Activated T-helper 2 cell treated with anti-CD3 and anti-CD28 coated beads, Interferon-gamma antibody, Interleukin-2, Interleukin-4, amounts not matched to agents 10 μg/mL and 5 μg/mL and 100 μg/mL, durations not matched to agents 14 hours and 24 hours and 36 hours (primary cell): ENCODE measurements at regions not wholly inside any gene's neighbourhood (a gene's known extent, or its start where the extent isn't known, plus 50 kb on each side); places are given as distances from the start of the nearest gene placed in this dataset.

Source experiments
- DNase-seq: peaks from one replicate; pipeline ENCODE4 v3.0.0; 2021; ENCODE audit warnings: low spot score
- H3K27ac Mint-ChIP-seq: one replicate; pipeline ENCODE4 v1.8.0; 2021; ENCODE audit warnings: mixed read lengths
- H3K27me3 Mint-ChIP-seq: one replicate; pipeline ENCODE4 v1.8.0; 2021; ENCODE audit warnings: low read depth, mixed read lengths
- H3K36me3 Mint-ChIP-seq: one replicate; pipeline ENCODE4 v1.8.0; 2021; ENCODE audit warnings: low read depth, mixed read lengths
- H3K4me1 Mint-ChIP-seq: one replicate; pipeline ENCODE4 v1.8.0; 2021; ENCODE audit warnings: low read depth, mixed read lengths
- H3K4me3 Mint-ChIP-seq: one replicate; pipeline ENCODE4 v1.8.0; 2021; ENCODE audit warnings: low read depth, mild to moderate bottlenecking, moderate library complexity, mixed read lengths
- H3K9me3 Mint-ChIP-seq: one replicate; pipeline ENCODE4 v1.8.0; 2021; ENCODE audit warnings: mixed read lengths
- intact Hi-C: fragments of 100-400 bp; cut with micrococcal nuclease; formaldehyde crosslinking; loops from one replicate; pipeline ENCODE4 v1.15.1; 2023

DNA sequence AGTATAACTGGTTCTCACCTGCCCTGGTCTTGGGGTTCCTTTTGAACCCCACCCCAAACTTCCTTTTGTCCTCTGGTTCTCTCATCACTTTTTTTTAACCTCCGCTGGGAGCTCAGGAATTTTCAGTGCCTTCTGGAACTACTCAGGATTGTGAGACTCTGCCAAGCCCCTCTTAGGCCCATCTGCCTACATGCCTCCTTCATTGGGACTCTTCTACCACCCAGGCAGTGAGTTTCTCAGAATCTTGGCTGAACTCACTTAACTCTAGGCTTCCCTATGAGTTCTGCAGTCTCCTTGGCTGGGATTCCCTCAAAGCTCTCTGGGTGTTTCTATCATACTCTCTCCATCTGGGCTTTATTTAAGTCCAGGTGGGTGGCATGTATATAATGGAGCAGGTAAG, 86.3 kb downstream of the MDH1 start:
- peaks cover 18% of the 10 kb centered on the region for H3K27me3 Mint-ChIP-seq
- DNase-seq: no peak
- H3K9me3 Mint-ChIP-seq: no peaks in the 10 kb centered on the region
- peaks cover 6% of the 10 kb centered on the region for H3K4me1 Mint-ChIP-seq
- no peaks in the 10 kb centered on the region for H3K36me3 Mint-ChIP-seq
- intact Hi-C loops: no loop called here
- no peak overlapping the region for H3K27ac Mint-ChIP-seq
- H3K4me3 Mint-ChIP-seq: no peak overlapping the region

DNA sequence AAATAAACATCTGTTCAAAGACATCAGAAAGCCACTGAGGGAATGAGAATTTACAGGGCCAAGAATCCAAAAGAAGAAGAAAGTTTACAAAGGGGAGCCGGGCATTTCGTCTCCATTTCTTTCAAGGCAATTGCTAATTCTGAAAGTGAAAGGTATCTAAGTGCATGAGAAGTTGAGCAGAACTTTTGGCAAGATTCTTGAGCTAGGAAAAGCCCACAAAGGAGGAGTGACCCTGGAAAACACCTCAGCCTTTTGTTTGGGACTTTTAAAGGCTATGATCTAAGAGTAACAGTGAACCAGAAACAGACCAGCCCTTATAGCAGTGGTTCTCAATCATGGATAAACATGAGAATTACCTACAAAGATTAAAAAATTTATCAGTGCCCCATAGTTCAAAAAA, 87.4 kb downstream of the MDH1 start:
- intact Hi-C loops: no loop called here
- H3K4me1 Mint-ChIP-seq: peaks cover 6% of the 10 kb centered on the region
- H3K4me3 Mint-ChIP-seq: no peak overlapping the region
- no peak for DNase-seq
- H3K36me3 Mint-ChIP-seq: no peaks in the 10 kb centered on the region
- no peak overlapping the region for H3K27ac Mint-ChIP-seq
- H3K9me3 Mint-ChIP-seq: no peaks in the 10 kb centered on the region
- peaks cover 13% of the 10 kb centered on the region for H3K27me3 Mint-ChIP-seq

DNA sequence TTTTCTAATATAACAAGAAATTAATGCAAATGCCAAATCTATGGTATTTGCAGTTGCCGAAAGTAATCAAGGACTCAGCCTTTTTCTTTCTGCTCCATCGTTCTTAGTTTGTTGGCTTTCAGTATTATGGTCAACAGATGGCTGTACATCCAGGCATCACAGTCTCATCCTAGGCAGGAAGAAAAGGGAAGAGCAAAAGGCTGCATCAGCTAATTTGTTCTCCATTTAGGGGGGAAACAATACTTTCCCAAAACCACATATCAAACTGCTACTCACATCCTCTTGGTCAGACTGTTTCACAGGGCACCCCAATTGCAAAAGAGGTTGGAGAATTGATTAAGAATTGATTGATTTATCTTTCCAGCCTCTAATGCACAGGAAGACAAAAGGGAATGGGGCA, 89.3 kb downstream of the MDH1 start:
- H3K9me3 Mint-ChIP-seq: no peaks in the 10 kb centered on the region
- no peaks in the 10 kb centered on the region for H3K36me3 Mint-ChIP-seq
- H3K27ac Mint-ChIP-seq: no peak overlapping the region
- intact Hi-C loops: no loop called here
- H3K27me3 Mint-ChIP-seq: peaks cover 8% of the 10 kb centered on the region
- no peak for DNase-seq
- H3K4me1 Mint-ChIP-seq: peaks cover 6% of the 10 kb centered on the region
- no peak overlapping the region for H3K4me3 Mint-ChIP-seq

DNA sequence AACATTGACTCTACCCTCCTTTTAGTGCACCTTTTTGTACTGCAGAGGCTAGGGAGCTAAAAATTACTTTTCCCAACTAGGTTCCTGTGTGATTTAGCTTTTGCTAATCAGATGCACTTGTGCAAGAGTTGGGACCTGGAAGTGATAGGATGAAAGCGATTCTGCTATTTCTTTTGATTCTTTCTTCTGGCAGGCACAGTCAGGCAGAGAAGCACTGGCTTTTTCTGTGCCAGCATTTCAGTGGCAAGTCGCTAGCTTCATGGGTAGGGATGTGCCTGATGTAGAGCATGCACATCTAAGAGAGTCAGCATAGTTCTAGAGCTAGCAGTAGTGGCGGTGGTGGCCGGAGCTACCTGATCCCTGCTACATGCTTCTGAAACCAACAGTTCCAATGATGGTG, 89.8 kb downstream of the MDH1 start:
- H3K4me3 Mint-ChIP-seq: no peak overlapping the region
- H3K27ac Mint-ChIP-seq: no peak overlapping the region
- no peaks in the 10 kb centered on the region for H3K9me3 Mint-ChIP-seq
- DNase-seq: no peak
- peaks cover 7% of the 10 kb centered on the region for H3K27me3 Mint-ChIP-seq
- H3K4me1 Mint-ChIP-seq: peaks cover 6% of the 10 kb centered on the region
- no peaks in the 10 kb centered on the region for H3K36me3 Mint-ChIP-seq
- intact Hi-C loops: no loop called here

DNA sequence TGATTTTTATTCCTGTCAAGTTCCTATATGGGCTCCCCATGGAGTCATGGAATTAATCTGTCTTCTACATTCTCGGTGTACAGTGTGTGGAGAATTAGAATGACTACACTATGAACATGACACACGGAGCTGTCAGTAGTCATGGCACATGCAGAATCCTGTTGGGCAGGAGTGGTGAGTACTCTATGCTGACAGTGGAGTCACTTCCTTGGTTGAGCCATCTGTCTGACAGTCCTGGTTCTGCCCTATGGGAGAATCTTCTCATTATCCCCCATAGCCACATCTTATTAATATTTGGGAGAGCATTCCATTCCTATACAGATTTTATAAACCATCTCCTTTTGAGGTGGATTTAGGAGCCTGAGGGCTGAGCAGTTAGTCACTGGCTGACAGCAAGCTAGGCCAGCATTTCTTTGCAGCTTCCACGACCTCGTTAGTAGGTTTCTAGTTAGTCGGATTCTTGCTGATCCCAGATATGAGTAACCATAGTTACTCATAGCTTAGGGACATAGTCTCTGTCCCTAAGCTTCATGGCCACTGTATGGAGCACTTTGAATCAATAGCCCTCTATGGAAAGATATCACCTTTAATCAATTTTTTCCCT, 90.6 kb downstream of the MDH1 start:
- no peak for DNase-seq
- Mint-ChIP-seq H3K4me3 (no peak overlapping the region), H3K36me3 (no peaks in the 10 kb centered on the region), H3K27ac (no peak overlapping the region), H3K9me3 (no peaks in the 10 kb centered on the region), H3K4me1 (peaks cover 6% of the 10 kb centered on the region), H3K27me3 (peaks cover 7% of the 10 kb centered on the region)
- intact Hi-C loops: no loop called here

DNA sequence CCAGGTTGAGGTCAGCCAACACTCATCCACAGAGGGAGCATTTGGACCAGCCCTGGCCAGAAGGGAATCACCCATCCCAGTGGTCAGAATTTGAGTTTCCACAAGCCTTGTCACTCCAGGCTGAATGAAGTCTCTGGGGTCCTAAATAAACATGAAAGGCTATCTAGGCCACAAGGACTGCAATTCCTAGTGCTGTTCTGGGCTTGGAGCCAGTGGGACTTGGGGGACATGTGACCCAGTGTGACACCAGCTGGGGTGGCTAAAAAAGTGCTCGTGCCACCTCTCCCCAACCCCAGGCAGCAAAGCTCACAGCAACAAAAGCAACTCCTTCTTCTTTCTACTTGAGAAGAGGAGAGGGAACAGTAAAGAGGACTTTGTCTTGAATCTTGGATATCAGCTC, 91.7 kb downstream of the MDH1 start:
- H3K36me3 Mint-ChIP-seq: no peaks in the 10 kb centered on the region
- H3K9me3 Mint-ChIP-seq: no peaks in the 10 kb centered on the region
- intact Hi-C loops: no loop called here
- H3K4me3 Mint-ChIP-seq: no peak overlapping the region
- peaks cover 9% of the 10 kb centered on the region for H3K27me3 Mint-ChIP-seq
- peaks cover 6% of the 10 kb centered on the region for H3K4me1 Mint-ChIP-seq
- H3K27ac Mint-ChIP-seq: no peak overlapping the region
- no peak for DNase-seq

DNA sequence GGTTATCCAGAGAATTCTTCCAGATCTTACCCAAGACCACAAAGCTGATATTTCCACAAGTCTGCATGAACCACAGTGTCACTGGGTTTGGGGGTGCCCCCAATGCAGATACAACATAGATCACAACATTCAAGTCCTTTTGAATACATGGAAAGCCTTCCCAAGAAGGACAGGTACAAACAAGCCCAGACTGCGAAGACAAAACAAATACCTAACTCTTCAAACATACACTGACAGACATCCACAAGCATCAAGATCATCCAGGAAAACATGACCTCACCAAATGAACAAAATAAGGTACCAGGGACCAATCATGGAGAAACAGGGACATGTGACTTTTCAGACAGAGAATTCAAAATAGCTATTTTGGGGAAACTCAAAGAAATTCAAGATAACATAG, 93.1 kb downstream of the MDH1 start:
- intact Hi-C loops: no loop called here
- DNase-seq: no peak
- Mint-ChIP-seq H3K4me3 (no peak overlapping the region), H3K27me3 (peaks cover 20% of the 10 kb centered on the region), H3K27ac (no peak overlapping the region), H3K36me3 (no peaks in the 10 kb centered on the region), H3K9me3 (no peaks in the 10 kb centered on the region), H3K4me1 (no peaks in the 10 kb centered on the region)

DNA sequence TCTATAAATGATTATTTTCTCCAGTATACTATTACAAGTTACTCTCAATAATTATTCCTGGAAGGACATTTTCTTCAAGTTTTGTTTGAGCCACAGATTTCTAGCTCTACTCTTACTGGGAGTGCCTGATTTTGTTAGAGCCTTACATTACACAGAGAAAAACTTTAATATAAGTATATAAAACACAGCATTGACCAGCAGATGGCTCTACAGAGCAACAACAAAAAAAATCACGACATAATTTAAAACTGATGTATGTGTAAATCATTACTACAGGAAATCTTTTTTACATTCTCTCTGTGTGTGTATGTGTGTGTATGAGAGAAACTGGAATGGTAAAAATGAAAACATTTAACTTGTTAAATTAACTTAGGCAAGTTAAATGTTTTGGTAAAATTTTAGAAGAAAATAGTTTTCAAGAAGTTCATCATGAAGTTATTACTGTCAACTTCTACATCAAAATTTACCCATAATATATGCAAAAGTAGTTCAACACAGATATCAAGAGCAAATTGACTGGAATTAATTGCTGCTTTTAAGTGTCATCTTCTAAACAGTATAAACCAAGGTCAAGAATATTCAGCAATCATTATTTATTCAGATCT, 103.3 kb downstream of the MDH1 start:
- no peak overlapping the region for H3K4me3 Mint-ChIP-seq
- no peaks in the 10 kb centered on the region for H3K9me3 Mint-ChIP-seq
- H3K36me3 Mint-ChIP-seq: no peaks in the 10 kb centered on the region
- no peaks in the 10 kb centered on the region for H3K4me1 Mint-ChIP-seq
- intact Hi-C loops: loop anchor here (1.0 to 2.0 kb wide), 2 partner anchors 169 to 197 kb away; no protein-coding TSS in a partner anchor
- no peak for DNase-seq
- no peak overlapping the region for H3K27ac Mint-ChIP-seq
- peaks cover 12% of the 10 kb centered on the region for H3K27me3 Mint-ChIP-seq

DNA sequence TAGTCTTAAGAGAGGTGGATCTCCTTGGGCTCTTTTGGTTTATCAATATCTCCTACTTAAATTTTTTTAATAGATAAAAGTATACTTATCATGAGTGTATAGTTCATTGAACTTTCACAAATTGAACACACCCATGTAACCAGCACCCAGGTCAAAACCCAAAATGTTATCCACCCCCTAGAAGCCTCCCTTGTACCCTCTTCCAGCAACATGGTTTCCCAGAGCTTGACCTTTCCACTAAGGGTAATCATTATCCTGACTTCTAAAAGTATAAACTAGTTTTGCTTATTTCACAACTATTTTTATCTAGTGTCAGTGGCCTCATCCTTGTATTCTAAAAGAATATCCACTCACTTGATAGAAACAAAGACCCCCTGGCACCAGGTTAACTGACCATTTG, 106.8 kb downstream of the MDH1 start:
- Mint-ChIP-seq H3K4me1 (no peaks in the 10 kb centered on the region), H3K27me3 (peaks cover 10% of the 10 kb centered on the region), H3K9me3 (no peaks in the 10 kb centered on the region), H3K27ac (no peak overlapping the region), H3K36me3 (no peaks in the 10 kb centered on the region), H3K4me3 (no peak overlapping the region)
- intact Hi-C loops: no loop called here
- no peak for DNase-seq

DNA sequence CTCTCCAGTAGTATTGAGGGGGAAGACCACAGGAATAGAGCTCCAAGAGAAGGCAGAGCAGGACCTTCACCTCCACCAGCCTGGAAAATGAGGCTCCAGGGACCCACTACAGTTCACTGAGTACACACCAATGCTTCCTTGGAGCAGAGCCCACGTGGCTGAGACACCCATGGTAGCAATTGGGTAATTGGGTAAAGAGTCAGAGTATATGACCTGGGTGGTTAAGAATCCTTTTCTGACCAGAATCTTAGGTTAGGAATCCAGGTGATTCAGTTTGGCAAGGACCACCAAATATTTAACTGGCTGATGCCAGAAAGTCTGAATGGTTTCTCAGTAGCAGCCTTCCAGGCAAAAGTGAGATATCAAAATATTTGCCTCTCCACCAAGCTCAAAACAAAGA, 107.7 kb downstream of the MDH1 start:
- H3K27me3 Mint-ChIP-seq: peaks cover 10% of the 10 kb centered on the region
- intact Hi-C loops: no loop called here
- DNase-seq: no peak
- H3K4me3 Mint-ChIP-seq: no peak overlapping the region
- no peaks in the 10 kb centered on the region for H3K4me1 Mint-ChIP-seq
- H3K27ac Mint-ChIP-seq: no peak overlapping the region
- H3K9me3 Mint-ChIP-seq: no peaks in the 10 kb centered on the region
- no peaks in the 10 kb centered on the region for H3K36me3 Mint-ChIP-seq

DNA sequence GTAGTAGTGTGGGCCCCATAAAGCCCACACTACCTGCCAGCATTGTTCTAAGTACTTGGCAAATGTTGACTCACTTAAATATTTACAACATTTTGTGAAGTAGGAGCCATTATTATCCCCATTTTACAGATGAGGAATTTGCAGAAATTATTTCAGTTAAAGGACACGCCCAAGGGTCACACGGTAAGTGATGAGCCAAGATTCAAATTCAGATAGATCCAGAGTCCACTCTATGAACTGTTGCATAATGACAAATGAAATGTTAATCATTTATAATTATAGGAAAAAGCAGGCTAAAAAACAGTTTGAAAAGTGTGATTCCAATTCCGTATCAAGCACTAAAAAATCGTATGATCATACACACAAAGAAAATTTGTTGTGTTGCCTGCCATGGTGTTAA, 108.4 kb downstream of the MDH1 start:
- no peaks in the 10 kb centered on the region for H3K36me3 Mint-ChIP-seq
- intact Hi-C loops: no loop called here
- no peaks in the 10 kb centered on the region for H3K9me3 Mint-ChIP-seq
- H3K4me3 Mint-ChIP-seq: no peak overlapping the region
- no peaks in the 10 kb centered on the region for H3K4me1 Mint-ChIP-seq
- no peak overlapping the region for H3K27ac Mint-ChIP-seq
- peaks cover 10% of the 10 kb centered on the region for H3K27me3 Mint-ChIP-seq
- DNase-seq: no peak

DNA sequence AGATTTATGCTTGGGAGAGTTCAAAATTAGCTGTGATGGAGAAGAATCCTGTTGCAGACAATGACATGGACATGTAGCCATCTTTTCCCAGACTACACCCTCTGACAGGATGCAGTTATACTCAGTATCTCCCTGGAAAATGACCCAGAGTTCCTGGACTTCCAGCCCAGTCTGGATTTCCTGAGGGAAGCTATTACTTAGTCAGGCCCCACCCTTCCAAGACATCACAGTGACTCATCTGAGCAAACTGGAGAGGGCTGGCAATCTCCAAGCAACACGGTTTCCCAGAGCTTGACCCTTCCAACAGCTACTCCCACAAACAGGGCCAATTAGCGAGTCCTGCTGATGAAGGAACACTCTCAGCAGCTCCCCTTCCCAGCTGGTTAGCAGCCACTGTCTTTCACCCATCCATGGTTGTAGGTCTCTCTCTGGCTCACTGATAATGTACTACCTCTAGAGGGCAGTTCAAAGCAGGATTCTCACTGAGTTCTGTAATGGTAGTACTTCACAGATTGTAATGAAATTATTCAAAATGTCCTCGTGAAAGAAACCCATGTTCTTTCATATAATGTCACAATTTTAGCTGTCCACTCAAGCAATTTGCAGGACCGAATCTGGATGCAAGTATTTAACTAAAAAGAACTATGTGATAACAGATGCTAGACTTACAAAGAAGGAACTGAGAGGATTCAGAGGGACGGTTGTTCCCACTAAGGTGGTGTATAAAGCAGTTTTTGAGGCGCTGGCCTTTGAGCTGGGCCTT, 110.2 kb downstream of the MDH1 start:
- Mint-ChIP-seq H3K9me3 (no peaks in the 10 kb centered on the region), H3K27ac (no peak overlapping the region), H3K36me3 (no peaks in the 10 kb centered on the region), H3K4me3 (no peak overlapping the region), H3K4me1 (no peaks in the 10 kb centered on the region), H3K27me3 (peaks cover 5% of the 10 kb centered on the region)
- no peak for DNase-seq
- intact Hi-C loops: no loop called here

DNA sequence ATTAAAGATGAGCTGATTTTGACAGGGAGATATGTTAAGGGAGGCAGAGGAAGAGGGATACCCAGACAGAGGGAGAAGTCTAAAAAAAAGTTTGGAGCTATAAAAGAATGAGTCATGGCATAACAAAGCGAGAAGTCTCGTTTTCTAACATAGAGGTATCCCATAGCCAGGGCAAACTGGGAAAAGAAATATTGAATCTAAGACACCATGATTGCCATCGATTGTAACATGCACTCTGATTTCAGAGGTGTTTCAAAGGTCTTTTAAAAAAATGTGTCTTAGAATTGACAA, 110.7 kb downstream of the MDH1 start:
- no peak for DNase-seq
- no peaks in the 10 kb centered on the region for H3K9me3 Mint-ChIP-seq
- H3K4me1 Mint-ChIP-seq: no peaks in the 10 kb centered on the region
- peaks cover 4% of the 10 kb centered on the region for H3K27me3 Mint-ChIP-seq
- H3K36me3 Mint-ChIP-seq: no peaks in the 10 kb centered on the region
- H3K4me3 Mint-ChIP-seq: no peak overlapping the region
- no peak overlapping the region for H3K27ac Mint-ChIP-seq
- intact Hi-C loops: no loop called here
